ENCODE measurements at regions not wholly inside any gene's neighbourhood (a gene's known extent, or its start where the extent isn't known, plus 50 kb on each side); places are given as distances from the start of the nearest gene placed in this dataset.

- Mint-ChIP-seq H3K36me3 (no peaks in the 10 kb centered on the region), H3K4me3 (no peak overlapping the region), H3K4me1 (no peaks in the 10 kb centered on the region), H3K27me3 (no peaks in the 10 kb centered on the region), H3K9me3 (no peaks in the 10 kb centered on the region), H3K27ac (no peak overlapping the region)
Measured at GRCh38 chr1:95438218-95438948, 204.4 kb downstream of the RWDD3 start.

DNA sequence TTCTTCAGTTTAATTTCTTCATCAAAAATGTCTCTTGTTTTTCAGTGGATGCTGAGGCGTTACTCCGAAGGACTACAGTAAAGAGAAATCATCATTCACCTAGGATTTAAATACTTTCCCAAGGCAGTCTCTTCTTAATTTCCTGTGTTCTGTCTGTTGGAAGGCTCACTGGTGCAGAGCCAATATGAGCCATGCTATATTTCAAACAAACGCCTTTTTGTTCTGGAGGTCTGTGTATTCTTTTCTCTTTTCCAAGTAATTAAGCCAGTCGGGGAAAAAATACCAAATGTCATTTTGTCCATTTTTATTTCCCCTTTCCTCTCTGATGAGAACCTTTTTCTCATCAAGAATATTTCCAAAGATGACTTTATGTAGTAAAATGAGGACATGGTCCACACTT lies 206.5 kb downstream of the RWDD3 start:
- H3K36me3 Mint-ChIP-seq = no peaks in the 10 kb centered on the region
- H3K27ac Mint-ChIP-seq = no peak overlapping the region
- H3K4me1 Mint-ChIP-seq = no peaks in the 10 kb centered on the region
- no peak overlapping the region for H3K4me3 Mint-ChIP-seq
- no peaks in the 10 kb centered on the region for H3K27me3 Mint-ChIP-seq
- H3K9me3 Mint-ChIP-seq = no peaks in the 10 kb centered on the region

GRCh38 chr1:95449516-95449915 lies 215.5 kb downstream of the RWDD3 start:
- Mint-ChIP-seq H3K4me3 (no peak overlapping the region), H3K4me1 (no peaks in the 10 kb centered on the region), H3K27ac (no peak overlapping the region), H3K36me3 (no peaks in the 10 kb centered on the region), H3K9me3 (peaks cover 4% of the 10 kb centered on the region), H3K27me3 (peaks cover 2% of the 10 kb centered on the region)

DNA sequence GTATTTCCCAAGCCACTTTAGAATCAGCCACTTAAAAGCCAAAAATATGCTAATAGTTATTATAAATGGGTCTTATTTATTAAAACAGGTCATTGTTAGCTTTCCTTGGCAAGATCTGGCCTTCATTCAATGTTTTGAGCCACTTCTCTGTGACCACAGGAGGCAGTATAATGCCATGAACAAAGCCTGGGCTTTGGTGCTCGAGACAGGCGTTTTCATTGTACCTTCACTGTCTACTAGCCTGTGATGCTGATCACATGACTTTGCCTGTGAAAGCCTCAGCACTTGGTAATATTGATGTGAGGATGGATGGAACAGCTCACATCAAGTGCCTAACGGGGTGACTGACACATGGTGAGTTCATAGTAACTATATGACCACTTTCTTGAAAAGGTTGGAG lies 217.0 kb downstream of the RWDD3 start:
- Mint-ChIP-seq H3K27ac (no peak overlapping the region), H3K4me3 (no peak overlapping the region), H3K9me3 (peaks cover 12% of the 10 kb centered on the region), H3K27me3 (peaks cover 2% of the 10 kb centered on the region), H3K36me3 (peaks cover 1% of the 10 kb centered on the region), H3K4me1 (no peaks in the 10 kb centered on the region)

- Mint-ChIP-seq H3K4me3 (no peak overlapping the region), H3K4me1 (no peaks in the 10 kb centered on the region), H3K27ac (no peak overlapping the region), H3K27me3 (peaks cover 2% of the 10 kb centered on the region), H3K9me3 (peaks cover 15% of the 10 kb centered on the region), H3K36me3 (peaks cover 1% of the 10 kb centered on the region)
Measured at GRCh38 chr1:95451904-95452303, 217.9 kb downstream of the RWDD3 start.

DNA sequence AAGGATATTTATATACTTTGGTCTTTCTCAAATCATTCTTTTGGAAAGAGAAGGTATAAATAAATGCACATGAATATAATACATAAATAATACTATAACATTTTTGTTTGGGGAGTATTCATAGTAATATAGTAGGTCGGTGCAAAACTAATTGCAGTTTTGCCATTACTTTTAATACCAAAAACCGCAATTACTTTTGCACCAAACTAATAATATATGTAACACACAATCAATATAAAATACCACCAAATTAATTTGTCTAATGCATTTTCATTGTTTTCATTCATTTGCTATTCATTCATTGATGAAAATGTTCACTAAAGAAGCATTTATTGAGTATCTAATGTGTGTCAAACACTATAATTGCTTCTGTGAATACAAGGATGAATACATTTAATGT lies 219.0 kb downstream of the RWDD3 start:
- Mint-ChIP-seq H3K27ac (no peak overlapping the region), H3K4me3 (no peak overlapping the region), H3K4me1 (no peaks in the 10 kb centered on the region), H3K36me3 (peaks cover 1% of the 10 kb centered on the region), H3K9me3 (peaks cover 15% of the 10 kb centered on the region), H3K27me3 (peaks cover 2% of the 10 kb centered on the region)

GRCh38 chr1:95467036-95467435 lies 233.0 kb downstream of the RWDD3 start:
- H3K27ac Mint-ChIP-seq = no peak overlapping the region
- H3K4me1 Mint-ChIP-seq = no peaks in the 10 kb centered on the region
- H3K36me3 Mint-ChIP-seq = no peaks in the 10 kb centered on the region
- H3K4me3 Mint-ChIP-seq = no peak overlapping the region
- peaks cover 31% of the 10 kb centered on the region for H3K9me3 Mint-ChIP-seq
- H3K27me3 Mint-ChIP-seq = no peaks in the 10 kb centered on the region

- Mint-ChIP-seq H3K9me3 (no peaks in the 10 kb centered on the region), H3K27me3 (no peaks in the 10 kb centered on the region), H3K4me1 (no peaks in the 10 kb centered on the region), H3K36me3 (no peaks in the 10 kb centered on the region), H3K4me3 (no peak overlapping the region), H3K27ac (no peak overlapping the region)
Measured at GRCh38 chr1:95475686-95476457, 241.9 kb downstream of the RWDD3 start.

DNA sequence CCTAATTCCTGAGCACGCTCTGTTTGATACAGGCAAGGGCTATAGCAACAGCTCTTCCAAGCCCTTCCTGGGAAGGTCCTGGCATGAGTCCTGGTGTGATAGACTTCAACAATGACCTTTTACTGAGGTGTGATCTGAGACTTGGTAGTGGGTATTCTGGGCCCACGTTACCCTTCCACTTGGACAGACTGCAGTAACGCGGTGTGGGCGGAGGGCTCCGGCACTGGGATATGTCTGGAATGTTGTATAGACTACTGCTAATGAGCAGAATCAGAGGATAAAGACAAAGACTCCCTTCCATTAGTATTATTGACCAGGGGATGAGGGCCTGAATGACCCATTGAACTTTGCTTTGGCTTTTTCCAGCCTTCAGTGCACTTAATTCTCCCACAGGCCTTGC lies 262.3 kb downstream of the RWDD3 start:
- Mint-ChIP-seq H3K36me3 (no peaks in the 10 kb centered on the region), H3K27me3 (no peaks in the 10 kb centered on the region), H3K27ac (no peak overlapping the region), H3K4me3 (no peak overlapping the region), H3K4me1 (no peaks in the 10 kb centered on the region), H3K9me3 (no peaks in the 10 kb centered on the region)

- Mint-ChIP-seq H3K4me3 (no peak overlapping the region), H3K4me1 (no peaks in the 10 kb centered on the region), H3K36me3 (no peaks in the 10 kb centered on the region), H3K27ac (no peak overlapping the region), H3K27me3 (no peaks in the 10 kb centered on the region), H3K9me3 (peaks cover 3% of the 10 kb centered on the region)
Measured at GRCh38 chr1:95496773-95497172, 262.8 kb downstream of the RWDD3 start.

GRCh38 chr1:95497566-95497965 lies 263.6 kb downstream of the RWDD3 start:
- H3K9me3 Mint-ChIP-seq = peaks cover 5% of the 10 kb centered on the region
- H3K27ac Mint-ChIP-seq = no peak overlapping the region
- no peaks in the 10 kb centered on the region for H3K36me3 Mint-ChIP-seq
- no peaks in the 10 kb centered on the region for H3K27me3 Mint-ChIP-seq
- H3K4me1 Mint-ChIP-seq = no peaks in the 10 kb centered on the region
- H3K4me3 Mint-ChIP-seq = no peak overlapping the region

GRCh38 chr1:95503278-95504030 lies 269.4 kb downstream of the RWDD3 start:
- Mint-ChIP-seq H3K27ac (no peak overlapping the region), H3K4me3 (no peak overlapping the region), H3K36me3 (no peaks in the 10 kb centered on the region), H3K4me1 (no peaks in the 10 kb centered on the region), H3K9me3 (peaks cover 14% of the 10 kb centered on the region), H3K27me3 (no peaks in the 10 kb centered on the region)

DNA sequence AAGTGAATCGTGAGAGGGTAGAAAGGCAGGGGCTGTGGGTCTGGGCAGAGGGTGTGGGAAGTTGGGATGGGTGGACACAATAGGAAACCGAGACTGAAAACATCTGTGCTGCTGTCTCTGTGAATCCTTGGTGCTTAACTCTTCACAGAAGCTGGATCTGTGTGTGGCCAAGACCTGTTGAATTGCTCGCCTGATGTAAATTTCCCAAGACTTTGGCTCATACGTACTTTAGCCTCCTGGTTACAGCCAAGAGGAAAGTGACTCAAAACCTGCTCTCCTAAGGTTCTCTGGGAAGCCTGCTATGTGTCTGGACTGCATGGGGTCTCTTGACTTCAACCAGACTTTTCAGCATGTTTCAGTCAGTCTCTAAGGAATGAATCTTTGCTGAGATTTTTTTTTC lies 270.3 kb downstream of the RWDD3 start:
- H3K27me3 Mint-ChIP-seq = no peaks in the 10 kb centered on the region
- H3K4me1 Mint-ChIP-seq = no peaks in the 10 kb centered on the region
- peaks cover 15% of the 10 kb centered on the region for H3K9me3 Mint-ChIP-seq
- H3K27ac Mint-ChIP-seq = no peak overlapping the region
- no peak overlapping the region for H3K4me3 Mint-ChIP-seq
- no peaks in the 10 kb centered on the region for H3K36me3 Mint-ChIP-seq

DNA sequence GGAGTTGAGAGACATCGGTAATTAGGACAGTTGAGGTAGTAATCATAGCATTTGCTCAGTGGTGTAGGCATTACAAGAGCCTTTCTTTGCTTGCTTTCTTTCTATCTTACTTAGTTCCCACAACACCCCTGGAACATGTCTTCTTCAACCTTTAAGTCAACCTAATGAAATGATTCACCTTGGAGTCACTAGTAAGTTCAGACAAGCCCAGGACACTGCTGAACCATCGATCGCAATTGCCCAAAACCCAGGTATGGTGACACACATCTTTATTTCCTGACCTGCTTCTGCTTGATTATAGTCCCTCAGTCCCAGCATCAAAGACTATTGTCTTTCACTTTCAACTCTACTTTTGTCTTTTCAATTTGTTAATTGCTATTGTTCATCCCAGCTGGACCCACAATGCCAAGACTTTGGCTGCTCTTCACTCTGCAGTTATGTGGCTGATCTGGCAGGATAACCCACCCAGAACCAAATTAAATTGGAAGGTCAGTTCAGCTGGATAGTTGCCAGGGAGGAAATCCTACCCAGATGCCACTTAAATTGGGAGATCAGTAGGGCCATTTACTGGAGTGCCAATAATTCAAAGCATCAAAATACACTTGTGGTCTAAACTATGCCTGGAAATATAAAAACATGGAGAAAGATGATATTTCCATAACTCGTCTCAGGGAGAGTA lies 272.9 kb downstream of the RWDD3 start:
- Mint-ChIP-seq H3K27ac (no peak overlapping the region), H3K9me3 (peaks cover 19% of the 10 kb centered on the region), H3K4me3 (no peak overlapping the region), H3K27me3 (no peaks in the 10 kb centered on the region), H3K4me1 (no peaks in the 10 kb centered on the region), H3K36me3 (no peaks in the 10 kb centered on the region)

- no peaks in the 10 kb centered on the region for H3K36me3 Mint-ChIP-seq
- no peaks in the 10 kb centered on the region for H3K4me1 Mint-ChIP-seq
- peaks cover 18% of the 10 kb centered on the region for H3K9me3 Mint-ChIP-seq
- H3K27ac Mint-ChIP-seq = no peak overlapping the region
- no peak overlapping the region for H3K4me3 Mint-ChIP-seq
- no peaks in the 10 kb centered on the region for H3K27me3 Mint-ChIP-seq
Measured at GRCh38 chr1:95509989-95510388, 276.0 kb downstream of the RWDD3 start.
